ENCODE measurements at regions not wholly inside any gene's neighbourhood (a gene's known extent, or its start where the extent isn't known, plus 50 kb on each side); places are given as distances from the start of the nearest gene placed in this dataset.
A peak's percentile ranks its signal among the peaks of the same experiment; 100 is the strongest.

DNA sequence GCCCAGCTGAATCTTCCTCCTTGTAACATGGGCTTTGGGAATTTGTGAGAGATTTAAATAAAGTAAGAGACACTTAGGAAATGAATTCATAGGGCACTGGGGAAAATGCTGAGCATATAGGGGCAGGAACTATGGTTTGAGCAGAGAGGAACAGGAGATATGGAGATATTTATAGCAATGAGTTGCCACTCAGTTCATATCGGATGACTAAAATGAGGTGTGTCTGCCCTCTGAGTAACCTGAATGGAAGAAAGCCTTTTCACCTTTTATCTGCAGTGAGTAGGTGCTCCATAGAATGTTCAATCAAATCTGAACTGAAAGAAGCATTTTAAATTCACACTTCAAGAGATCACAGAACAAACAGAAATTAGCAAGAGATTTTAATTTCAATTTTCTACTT is 105.7 kb downstream of the CEP44 start:
- H3K4me3 ChIP-seq (ENCODE audit: low read length), result no peak overlapping the region
- peak; percentile 27; the same call in 1 of the 2 replicates for ATAC-seq
- no peak overlapping the region for H2AFZ ChIP-seq (ENCODE audit: low read length)
- no TSS peak for BruUV-seq (replicated peaks)
- no peaks in the 10 kb centered on the region for H3K27me3 ChIP-seq (ENCODE audit: low read length)
- ChIA-PET CTCF (no interaction called here), POLR2A (ENCODE audit: unreplicated experiment) (no interaction called here)
- H3K27ac ChIP-seq (ENCODE audit: low read length), result no peak overlapping the region
- intact Hi-C loops (cut with micrococcal nuclease), result no loop called here
- no peaks in the 10 kb centered on the region for H3K36me3 ChIP-seq (ENCODE audit: low read depth, low read length)
- no peaks in the 10 kb centered on the region for H3K9me3 ChIP-seq (ENCODE audit: low read length)
- no peaks in the 10 kb centered on the region for H3K9me2 ChIP-seq (replicated peaks; ENCODE audit: low read length)
- peak; percentile 34 for DNase-seq
- no peaks in the 10 kb centered on the region for H3F3A ChIP-seq (ENCODE audit: low read length, unreplicated experiment)
- no peaks in the 10 kb centered on the region for H4K20me1 ChIP-seq (ENCODE audit: low read length)
- H3K4me1 ChIP-seq (ENCODE audit: insufficient read depth, low read length), result peaks cover 17% of the 10 kb centered on the region
- TF ChIP-seq EZH2 (IDR thresholded peaks at IDR 0.05; ENCODE audit: low read length, unreplicated experiment) (no peak), EZH2phosphoT487 (IDR thresholded peaks at IDR 0.05; ENCODE audit: borderline replicate concordance, low read length) (no peak)
- TF ChIP-seq, protein P1, sequence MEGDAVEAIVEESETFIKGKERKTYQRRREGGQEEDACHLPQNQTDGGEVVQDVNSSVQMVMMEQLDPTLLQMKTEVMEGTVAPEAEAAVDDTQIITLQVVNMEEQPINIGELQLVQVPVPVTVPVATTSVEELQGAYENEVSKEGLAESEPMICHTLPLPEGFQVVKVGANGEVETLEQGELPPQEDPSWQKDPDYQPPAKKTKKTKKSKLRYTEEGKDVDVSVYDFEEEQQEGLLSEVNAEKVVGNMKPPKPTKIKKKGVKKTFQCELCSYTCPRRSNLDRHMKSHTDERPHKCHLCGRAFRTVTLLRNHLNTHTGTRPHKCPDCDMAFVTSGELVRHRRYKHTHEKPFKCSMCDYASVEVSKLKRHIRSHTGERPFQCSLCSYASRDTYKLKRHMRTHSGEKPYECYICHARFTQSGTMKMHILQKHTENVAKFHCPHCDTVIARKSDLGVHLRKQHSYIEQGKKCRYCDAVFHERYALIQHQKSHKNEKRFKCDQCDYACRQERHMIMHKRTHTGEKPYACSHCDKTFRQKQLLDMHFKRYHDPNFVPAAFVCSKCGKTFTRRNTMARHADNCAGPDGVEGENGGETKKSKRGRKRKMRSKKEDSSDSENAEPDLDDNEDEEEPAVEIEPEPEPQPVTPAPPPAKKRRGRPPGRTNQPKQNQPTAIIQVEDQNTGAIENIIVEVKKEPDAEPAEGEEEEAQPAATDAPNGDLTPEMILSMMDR (conservative IDR thresholded peaks at IDR 0.05; ENCODE audit: low read depth, low read length), result no peak
- H3K4me2 ChIP-seq (ENCODE audit: low read length), result peak overlapping the region; percentile 41; the same call in 1 of the 2 replicates
- no peaks in the 10 kb centered on the region for H3K79me2 ChIP-seq (ENCODE audit: low read length)
- no peak overlapping the region for H3K9ac ChIP-seq (ENCODE audit: low read length)

DNA sequence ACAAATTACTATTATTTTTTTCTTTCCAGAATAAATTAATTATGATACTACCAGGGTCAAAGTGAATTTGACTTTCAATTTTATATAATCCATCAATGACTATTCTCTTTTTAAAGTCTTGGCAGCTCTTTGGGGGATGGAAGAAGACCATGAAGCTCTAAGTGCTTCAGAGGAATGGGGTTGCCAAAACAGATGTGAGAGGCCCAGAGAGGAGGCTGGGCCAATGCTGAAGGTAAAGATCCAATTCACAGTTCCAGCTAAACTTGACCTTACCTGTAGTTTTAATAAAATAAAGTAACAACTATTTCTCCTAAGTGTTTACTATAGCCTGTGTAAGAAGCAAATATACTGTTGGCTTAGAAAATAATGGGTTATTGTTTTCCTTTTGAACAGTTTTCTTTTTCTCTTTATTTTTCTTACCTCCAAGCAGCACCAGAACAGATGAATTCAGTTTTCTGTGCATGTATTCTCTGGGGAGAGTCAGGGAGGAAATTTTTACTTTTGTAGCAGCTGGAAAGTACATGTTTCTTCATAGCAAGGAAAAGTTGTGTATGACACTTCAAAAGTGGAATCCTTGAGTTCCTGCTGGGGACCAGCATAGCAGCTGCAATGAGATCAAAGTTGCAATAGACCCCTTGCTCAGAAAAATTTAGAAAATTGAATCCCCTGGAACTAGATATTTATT is 104.9 kb downstream of the CEP44 start:
- Histone ChIP-seq H3K9ac (ENCODE audit: low read length) (no peak overlapping the region), H4K20me1 (ENCODE audit: low read length) (no peaks in the 10 kb centered on the region), H3K4me3 (ENCODE audit: low read length) (no peak overlapping the region), H3K27me3 (ENCODE audit: low read length) (no peaks in the 10 kb centered on the region), H2AFZ (ENCODE audit: low read length) (no peak overlapping the region), H3K9me2 (replicated peaks; ENCODE audit: low read length) (no peaks in the 10 kb centered on the region), H3F3A (ENCODE audit: low read length, unreplicated experiment) (no peaks in the 10 kb centered on the region), H3K4me2 (ENCODE audit: low read length) (no peak overlapping the region), H3K9me3 (ENCODE audit: low read length) (no peaks in the 10 kb centered on the region), H3K27ac (ENCODE audit: low read length) (no peak overlapping the region), H3K79me2 (ENCODE audit: low read length) (no peaks in the 10 kb centered on the region), H3K4me1 (ENCODE audit: insufficient read depth, low read length) (peaks cover 13% of the 10 kb centered on the region), H3K36me3 (ENCODE audit: low read depth, low read length) (no peaks in the 10 kb centered on the region)
- DNase-seq, result no peak
- TF ChIP-seq EZH2phosphoT487 (IDR thresholded peaks at IDR 0.05; ENCODE audit: borderline replicate concordance, low read length), result no peak
- ChIA-PET CTCF (no interaction called here), POLR2A (ENCODE audit: unreplicated experiment) (no interaction called here)
- no peak for ATAC-seq
- no TSS peak for BruUV-seq (replicated peaks)
- intact Hi-C loops (cut with micrococcal nuclease), result no loop called here

DNA sequence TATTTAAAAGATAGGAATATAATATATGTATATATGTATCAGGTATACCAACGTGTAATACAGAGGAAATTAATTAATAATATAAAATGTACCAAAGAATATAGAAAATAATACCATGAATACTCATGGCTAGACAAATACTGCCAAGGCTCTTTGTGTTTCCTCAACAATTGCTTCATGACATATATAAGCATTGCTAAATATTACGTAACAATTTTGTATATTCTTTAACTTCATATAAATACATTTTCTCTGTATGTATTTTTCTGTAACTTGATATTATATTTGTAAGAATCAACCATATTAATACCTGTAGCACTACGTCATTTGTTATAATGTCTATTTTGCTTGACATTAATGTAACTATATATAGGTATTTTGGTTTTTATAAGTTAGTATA is 104.0 kb downstream of the CEP44 start:
- POLR2A ChIA-PET (ENCODE audit: unreplicated experiment), result no interaction called here
- no peak overlapping the region for H3K4me2 ChIP-seq (ENCODE audit: low read length)
- CTCF ChIA-PET, result no interaction called here
- H3K9ac ChIP-seq (ENCODE audit: low read length), result no peak overlapping the region
- no peaks in the 10 kb centered on the region for H4K20me1 ChIP-seq (ENCODE audit: low read length)
- no peak overlapping the region for H3K4me3 ChIP-seq (ENCODE audit: low read length)
- H3K9me2 ChIP-seq (replicated peaks; ENCODE audit: low read length), result no peaks in the 10 kb centered on the region
- H2AFZ ChIP-seq (ENCODE audit: low read length), result no peak overlapping the region
- H3K36me3 ChIP-seq (ENCODE audit: low read depth, low read length), result no peaks in the 10 kb centered on the region
- H3K27ac ChIP-seq (ENCODE audit: low read length), result no peak overlapping the region
- H3K4me1 ChIP-seq (ENCODE audit: insufficient read depth, low read length), result peaks cover 13% of the 10 kb centered on the region
- TF ChIP-seq EZH2phosphoT487 (IDR thresholded peaks at IDR 0.05; ENCODE audit: borderline replicate concordance, low read length), result no peak
- TF ChIP-seq, protein P1 (conservative IDR thresholded peaks at IDR 0.05; ENCODE audit: low read depth, low read length), result no peak
- no peak for TF ChIP-seq EZH2 (IDR thresholded peaks at IDR 0.05; ENCODE audit: low read length, unreplicated experiment)
- BruUV-seq (replicated peaks), result no TSS peak
- intact Hi-C loops (cut with micrococcal nuclease), result no loop called here
- no peaks in the 10 kb centered on the region for H3K27me3 ChIP-seq (ENCODE audit: low read length)
- no peak for DNase-seq
- no peaks in the 10 kb centered on the region for H3K79me2 ChIP-seq (ENCODE audit: low read length)
- ATAC-seq, result no peak
- no peaks in the 10 kb centered on the region for H3F3A ChIP-seq (ENCODE audit: low read length, unreplicated experiment)
- no peaks in the 10 kb centered on the region for H3K9me3 ChIP-seq (ENCODE audit: low read length)

All from PC-3 (cell line).